ENCODE measurements at regions not wholly inside any gene's neighbourhood (a gene's known extent, or its start where the extent isn't known, plus 50 kb on each side); places are given as distances from the start of the nearest gene placed in this dataset.

GRCh38 chr10:1920127-1920526 is 182.8 kb upstream of the ADARB2 start:
- no peak for DNase-seq

GRCh38 chr10:1911771-1912170 is 174.4 kb upstream of the ADARB2 start:
- DNase-seq: no peak

GRCh38 chr10:1903982-1904381 is 166.7 kb upstream of the ADARB2 start:
- no peak for DNase-seq

GRCh38 chr10:1896153-1896552 is 158.8 kb upstream of the ADARB2 start:
- no peak for DNase-seq

GRCh38 chr10:1895691-1896090 is 158.4 kb upstream of the ADARB2 start:
- no peak for DNase-seq

- DNase-seq: no peak
Measured at GRCh38 chr10:1894912-1895311, 157.6 kb upstream of the ADARB2 start.

GRCh38 chr10:1893941-1894340 is 156.6 kb upstream of the ADARB2 start:
- DNase-seq: no peak

GRCh38 chr10:1886039-1886438 is 148.7 kb upstream of the ADARB2 start:
- DNase-seq: no peak

- no peak for DNase-seq
Measured at GRCh38 chr10:1882728-1883127, 145.4 kb upstream of the ADARB2 start.

- no peak for DNase-seq
Measured at GRCh38 chr10:1882180-1882579, 144.9 kb upstream of the ADARB2 start.

GRCh38 chr10:1881636-1882035 is 144.3 kb upstream of the ADARB2 start:
- no peak for DNase-seq

GRCh38 chr10:1874533-1874932 is 137.2 kb upstream of the ADARB2 start:
- DNase-seq: no peak

- no peak for DNase-seq
Measured at GRCh38 chr10:1873661-1874315, 136.5 kb upstream of the ADARB2 start.

GRCh38 chr10:1872151-1872726 is 134.9 kb upstream of the ADARB2 start:
- no peak for DNase-seq

GRCh38 chr10:1870491-1870890 is 133.2 kb upstream of the ADARB2 start:
- DNase-seq: no peak

- no peak for DNase-seq
Measured at GRCh38 chr10:1869861-1870260, 132.5 kb upstream of the ADARB2 start.

- DNase-seq: no peak
Measured at GRCh38 chr10:1860351-1860750, 123.0 kb upstream of the ADARB2 start.

- DNase-seq: no peak
Measured at GRCh38 chr10:1858547-1858946, 121.2 kb upstream of the ADARB2 start.

GRCh38 chr10:1858048-1858447 is 120.7 kb upstream of the ADARB2 start:
- no peak for DNase-seq

- no peak for DNase-seq
Measured at GRCh38 chr10:1855911-1856310, 118.6 kb upstream of the ADARB2 start.

GRCh38 chr10:1854271-1854670 is 116.9 kb upstream of the ADARB2 start:
- no peak for DNase-seq

GRCh38 chr10:1853801-1854200 is 116.5 kb upstream of the ADARB2 start:
- no peak for DNase-seq

GRCh38 chr10:1852841-1853240 is 115.5 kb upstream of the ADARB2 start:
- no peak for DNase-seq

GRCh38 chr10:1851762-1852161 is 114.4 kb upstream of the ADARB2 start:
- no peak for DNase-seq

- DNase-seq: no peak
Measured at GRCh38 chr10:1850971-1851527, 113.7 kb upstream of the ADARB2 start.
